GM12891 (cell line): ENCODE measurements at regions not wholly inside any gene's neighbourhood (a gene's known extent, or its start where the extent isn't known, plus 50 kb on each side); places are given as distances from the start of the nearest gene placed in this dataset.

Experiments used
- DNase-seq: peaks from one replicate; pipeline ENCODE4 v3.0.0; 2011; ENCODE audit warnings: low spot score; ENCODE audit not compliant: insufficient read length
- FAIRE-seq: peaks from 2 replicates; lab custom pipeline; 2011; peaks lifted over from hg19 to GRCh38; lab: Jason Lieb, UNC
- PAX5 ChIP-seq: IDR thresholded peaks from 2 replicates; pipeline ENCODE4 v1.6.1; 2011; ENCODE audit warnings: low read length, moderate library complexity, mild to moderate bottlenecking; ENCODE audit not compliant: insufficient read depth, severe bottlenecking
- POLR2A ChIP-seq: IDR thresholded peaks from 2 replicates; pipeline ENCODE4 v1.6.1; 2011; ENCODE audit warnings: low read depth, low read length, control low read depth
- POLR2AphosphoS5 ChIP-seq: IDR thresholded peaks from 2 replicates; pipeline ENCODE4 v1.6.1; 2011; ENCODE audit warnings: low read depth, low read length, control low read depth
- POU2F2 ChIP-seq: IDR thresholded peaks from 2 replicates; pipeline ENCODE4 v1.6.1; 2011; ENCODE audit warnings: low read depth, mild to moderate bottlenecking, control low read depth, low read length, moderate library complexity
- SPI1 ChIP-seq: IDR thresholded peaks from 2 replicates; pipeline ENCODE4 v1.6.1; 2011; ENCODE audit warnings: low read depth, low read length, control low read depth
- TAF1 ChIP-seq: IDR thresholded peaks from 2 replicates; pipeline ENCODE4 v1.6.1; 2011; ENCODE audit warnings: low read depth, low read length, control low read depth

DNA sequence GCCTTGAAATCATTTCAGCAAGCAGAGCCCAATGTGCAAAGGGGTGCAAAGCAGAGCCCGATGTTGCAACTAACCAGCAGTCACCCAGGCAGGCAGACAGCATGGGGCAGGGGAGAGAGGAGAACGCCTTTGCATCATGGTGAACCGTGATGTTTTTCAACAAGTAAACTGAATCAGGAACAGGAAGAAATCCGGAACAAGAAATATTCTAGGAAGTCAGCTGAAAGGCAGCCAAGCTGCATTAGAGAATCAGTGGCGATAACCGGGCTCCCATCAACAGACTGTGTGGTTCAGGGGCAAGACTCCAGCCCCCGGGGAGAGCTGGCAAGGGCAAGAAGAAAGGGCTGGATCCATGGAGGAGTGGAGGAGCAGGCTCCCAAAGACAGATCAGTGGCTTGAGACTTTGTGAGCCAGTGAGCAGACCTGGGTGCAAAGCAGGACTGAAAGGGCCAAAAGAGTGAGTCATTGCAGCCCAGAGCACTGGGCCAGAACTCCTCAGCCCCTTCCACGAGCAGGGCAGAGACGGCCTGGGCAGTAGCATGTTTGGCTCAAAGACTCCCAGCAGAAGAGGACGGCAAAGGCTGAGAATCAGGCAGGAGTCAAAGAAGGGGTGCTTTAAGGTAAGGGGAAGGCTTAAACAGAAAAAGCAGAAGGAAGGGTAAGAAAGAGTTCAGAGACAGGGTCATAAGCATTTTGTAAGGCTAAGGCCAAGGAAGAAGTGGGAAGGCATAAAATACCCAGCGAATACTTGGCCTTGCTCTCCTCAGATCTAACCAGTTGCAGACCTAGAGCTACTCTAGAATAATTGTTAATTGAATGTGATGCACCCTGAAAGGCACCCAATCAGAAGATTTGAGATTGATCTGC lies 155.0 kb downstream of the SETD4 start:
- DNase-seq (no peak), FAIRE-seq (no peak)
- TF ChIP-seq SPI1 (no peak), PAX5 (no peak), POLR2A (no peak), TAF1 (no peak), POLR2AphosphoS5 (no peak), POU2F2 (no peak)

DNA sequence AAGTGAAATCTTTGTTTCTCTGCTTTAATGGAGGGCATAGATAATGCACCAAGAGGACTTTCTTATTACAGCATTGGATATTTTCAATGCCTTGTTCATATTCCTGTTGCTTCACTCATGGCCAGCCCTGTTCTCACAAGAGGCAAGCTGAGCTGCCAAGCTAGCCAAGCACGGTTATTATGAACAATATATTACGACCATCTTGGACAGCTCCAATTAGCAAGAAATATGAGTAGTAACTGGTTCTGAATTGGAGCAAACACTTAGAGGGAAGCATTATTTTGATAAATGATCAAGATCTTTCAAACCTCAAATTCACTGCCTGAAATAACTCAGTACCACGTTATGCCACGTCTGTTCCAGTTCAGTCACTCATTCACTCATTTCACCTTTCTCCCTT lies 159.8 kb downstream of the SETD4 start:
- TF ChIP-seq SPI1: no peak
- no peak for TF ChIP-seq POLR2A
- TF ChIP-seq PAX5: no peak
- no peak for TF ChIP-seq TAF1
- TF ChIP-seq POLR2AphosphoS5: no peak
- no peak for TF ChIP-seq POU2F2
- FAIRE-seq: no peak

DNA sequence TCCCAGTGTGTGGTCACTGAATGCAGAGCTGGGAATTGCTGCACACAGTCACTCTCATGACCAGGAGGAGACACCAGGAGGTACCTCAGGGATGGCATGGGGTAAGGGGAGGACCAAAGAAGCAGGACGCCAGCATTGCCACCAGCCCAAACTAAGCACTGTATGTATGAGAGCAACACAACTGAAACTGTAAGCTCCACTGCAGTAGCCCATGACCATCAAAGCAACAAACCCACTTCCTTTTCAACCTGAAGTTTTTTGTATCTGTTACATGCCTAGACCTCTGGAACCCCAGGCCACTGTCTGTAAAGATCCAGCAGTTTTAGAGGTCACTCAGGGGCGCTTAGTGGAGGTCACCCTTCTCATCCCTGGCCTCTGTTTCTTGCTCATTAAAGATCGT lies 164.3 kb downstream of the SETD4 start:
- peak; percentile 16 for DNase-seq
- no peak for TF ChIP-seq PAX5
- TF ChIP-seq SPI1: peak; percentile 57
- FAIRE-seq: peak; percentile 78

More for the DNA sequence above, 159.8 kb downstream of the SETD4 start:
- DNase-seq: no peak

DNA sequence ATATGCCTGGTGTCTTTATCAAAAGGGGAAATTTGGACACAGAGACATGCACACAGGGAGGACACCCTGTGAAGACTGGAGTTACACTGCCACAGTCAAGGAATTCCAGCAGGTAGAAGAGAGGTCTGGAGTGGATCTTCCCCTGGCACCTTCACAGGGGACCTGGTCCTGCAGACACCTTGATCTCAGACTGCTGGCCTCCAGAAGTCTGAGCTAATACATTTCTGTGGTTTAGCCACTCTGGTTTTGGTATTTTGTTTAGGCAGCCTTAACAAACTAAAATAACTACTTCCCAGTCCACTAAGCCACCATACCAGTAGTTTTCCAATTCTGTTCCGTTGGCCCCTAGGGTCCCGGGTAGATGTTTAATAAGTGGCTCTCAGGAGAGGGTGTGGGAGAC lies 164.7 kb downstream of the SETD4 start:
- no peak for TF ChIP-seq SPI1
- TF ChIP-seq POU2F2: no peak
- no peak for TF ChIP-seq PAX5
- no peak for TF ChIP-seq POLR2A
- TF ChIP-seq TAF1: no peak
- TF ChIP-seq POLR2AphosphoS5: no peak
- DNase-seq: no peak

DNA sequence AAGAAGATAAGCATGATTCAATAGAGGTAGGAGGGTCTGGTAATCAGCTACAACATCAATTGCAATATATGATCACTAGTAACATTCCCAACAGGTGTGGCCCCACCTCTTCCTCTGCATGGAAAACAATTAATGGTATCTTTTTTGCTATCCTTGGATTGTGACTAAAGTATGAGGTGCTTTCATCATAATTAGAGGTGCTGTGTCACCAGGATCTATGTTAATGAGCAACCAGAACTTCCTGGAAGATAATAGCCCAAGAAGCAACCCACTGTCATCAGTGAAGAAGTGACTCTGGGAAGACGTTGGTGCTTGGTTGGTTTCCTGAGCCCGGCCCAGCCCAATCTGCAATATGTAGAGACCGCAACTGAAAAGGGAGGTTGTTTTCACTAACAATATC lies 167.2 kb downstream of the SETD4 start:
- FAIRE-seq: no peak
- TF ChIP-seq POLR2AphosphoS5 (no peak), POU2F2 (no peak), TAF1 (no peak), SPI1 (no peak), POLR2A (no peak), PAX5 (no peak)
- no peak for DNase-seq

More for the DNA sequence above, 164.7 kb downstream of the SETD4 start:
- no peak for FAIRE-seq

DNA sequence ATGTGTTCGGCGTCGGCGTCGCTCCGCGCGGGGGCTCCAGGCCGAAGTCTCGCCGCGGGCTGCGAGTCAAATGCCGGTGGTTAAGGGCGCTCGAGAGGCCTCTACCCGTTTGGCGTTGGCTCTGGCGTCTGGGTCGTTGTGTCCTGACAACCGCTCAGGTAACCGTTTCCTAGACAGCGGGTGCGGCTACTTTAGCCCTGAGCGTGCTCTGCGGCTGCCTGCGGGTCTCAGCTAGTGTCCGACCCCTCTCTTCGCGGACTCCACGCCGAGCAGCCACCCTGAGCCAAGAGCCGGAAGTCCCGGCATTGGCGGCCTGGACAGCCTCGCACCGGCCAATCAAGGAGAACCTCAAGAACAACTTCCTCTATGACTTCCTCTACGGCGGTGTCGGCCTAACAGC lies 173.4 kb downstream of the SETD4 start:
- TF ChIP-seq POLR2A (no peak), POLR2AphosphoS5 (no peak)
- DNase-seq (no peak), FAIRE-seq (no peak)

DNA sequence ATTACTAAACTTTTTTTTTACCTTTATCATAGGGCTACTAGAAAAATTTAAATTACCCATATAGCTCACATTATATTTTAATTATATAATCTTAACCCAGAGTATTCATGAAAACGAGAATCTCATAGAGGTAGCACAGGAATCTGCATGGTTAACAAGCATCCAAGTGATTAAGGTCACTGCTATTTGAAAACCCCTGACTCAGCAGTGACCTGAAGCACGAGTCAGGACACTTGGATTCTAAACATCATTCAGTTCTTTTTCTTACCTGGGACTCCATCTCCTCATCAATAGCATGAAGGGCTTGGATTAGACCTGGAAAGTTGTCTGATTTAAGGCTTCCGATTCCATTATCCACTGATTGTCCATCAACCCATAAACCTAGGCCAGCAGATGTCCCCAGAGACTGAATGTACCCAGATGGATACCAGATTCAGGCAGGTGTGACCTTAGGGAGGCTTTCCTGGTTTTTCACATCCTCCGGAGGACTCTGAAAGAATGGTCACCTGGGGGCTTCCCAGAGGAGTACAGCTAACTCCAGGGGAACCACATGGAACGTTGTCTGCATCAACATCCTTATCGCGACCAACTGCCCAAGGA lies 174.3 kb downstream of the SETD4 start:
- no peak for FAIRE-seq

DNA sequence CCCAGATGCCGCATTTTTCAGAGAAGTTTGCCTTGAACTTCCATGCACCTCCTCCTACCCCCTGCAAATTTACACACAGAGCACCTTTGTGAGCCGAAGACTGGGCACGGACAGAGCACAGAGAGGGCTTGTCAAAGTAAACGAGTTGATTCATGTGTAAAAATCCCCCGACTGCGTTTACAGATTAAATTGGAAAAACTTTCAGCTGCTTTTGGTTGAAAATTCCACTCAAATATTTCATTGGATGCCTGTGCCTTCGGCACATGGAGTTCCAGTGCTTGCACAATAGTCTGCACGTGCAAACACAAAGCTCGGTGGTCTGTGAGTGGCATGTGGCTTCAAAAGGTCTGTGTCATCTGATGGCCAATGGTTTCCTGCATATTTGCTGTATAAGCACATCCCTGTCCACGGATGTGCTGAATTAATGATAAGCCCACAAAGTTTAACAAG lies 177.5 kb downstream of the SETD4 start:
- FAIRE-seq (no peak), DNase-seq (no peak)
- no peak for TF ChIP-seq POLR2AphosphoS5
- no peak for TF ChIP-seq PAX5
- no peak for TF ChIP-seq TAF1
- TF ChIP-seq POU2F2: no peak
- no peak for TF ChIP-seq POLR2A
- no peak for TF ChIP-seq SPI1

More for the DNA sequence above, 174.3 kb downstream of the SETD4 start:
- no peak for TF ChIP-seq TAF1
- TF ChIP-seq POLR2A: no peak
- TF ChIP-seq SPI1: no peak
- no peak for TF ChIP-seq POLR2AphosphoS5
- DNase-seq: no peak

DNA sequence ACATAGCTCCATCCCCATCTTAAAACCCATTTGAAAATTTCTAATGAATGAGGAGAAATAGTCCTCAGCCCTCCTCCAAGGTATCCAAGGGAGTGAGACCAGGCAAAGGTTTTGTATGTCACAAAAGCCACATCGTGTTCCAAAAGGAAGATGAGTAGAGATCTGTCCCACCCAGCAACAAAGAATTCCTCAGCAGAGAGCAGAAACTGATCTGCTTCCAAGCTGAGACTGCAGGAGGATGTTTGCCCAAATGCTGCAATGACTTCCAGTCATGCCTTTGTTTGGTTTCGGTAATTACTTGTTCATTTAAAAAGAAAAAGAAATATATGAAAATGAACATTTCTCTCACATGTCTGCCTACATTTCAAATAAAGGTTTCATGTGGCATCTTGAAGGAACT lies 186.9 kb downstream of the SETD4 start:
- TF ChIP-seq PAX5 (no peak), SPI1 (no peak), POU2F2 (no peak), POLR2A (no peak), POLR2AphosphoS5 (no peak), TAF1 (no peak)
- DNase-seq (no peak), FAIRE-seq (no peak)
